ENCODE measurements at regions not wholly inside any gene's neighbourhood (a gene's known extent, or its start where the extent isn't known, plus 50 kb on each side); places are given as distances from the start of the nearest gene placed in this dataset.

DNA sequence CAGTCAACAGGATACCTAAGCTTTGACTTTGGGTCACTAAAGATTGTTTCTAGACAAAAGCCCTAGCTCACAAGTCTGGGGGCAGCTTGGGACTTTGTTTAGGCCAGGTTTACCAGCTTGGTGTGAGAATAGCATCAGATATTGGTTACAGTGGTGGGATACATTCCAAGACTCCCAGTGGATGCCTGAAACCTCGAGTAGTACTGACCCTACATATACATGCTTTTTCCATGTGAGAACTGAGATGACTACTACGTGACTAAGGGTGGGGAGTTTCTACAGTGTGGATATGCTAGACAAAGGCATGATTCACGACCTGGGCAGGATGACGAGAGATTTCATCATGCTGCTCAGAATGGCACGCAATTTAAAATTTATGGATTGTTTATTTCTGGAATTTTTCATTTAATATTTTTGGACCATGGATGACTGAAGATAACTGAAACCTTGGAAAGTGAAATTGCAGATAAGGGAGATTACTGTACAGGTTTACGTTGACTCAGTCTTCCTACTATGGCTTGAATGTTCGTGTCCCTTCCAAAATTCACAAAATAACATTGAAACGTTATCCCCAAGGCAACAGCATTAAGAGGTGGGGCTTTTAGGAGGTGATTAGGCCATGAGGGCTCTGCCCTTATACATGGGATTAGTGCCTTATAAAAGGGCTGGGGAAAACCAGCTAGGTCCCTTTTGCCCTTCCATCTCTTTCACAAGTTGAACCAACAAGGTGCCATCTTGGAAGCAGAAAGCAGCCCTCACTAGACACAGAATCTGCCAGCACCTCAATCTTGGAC, 50.2 kb upstream of the CTAGE1 start:
- H3K4me3 ChIP-seq = no peak overlapping the region
- peak overlapping the region in 1 of 4 donors; percentile 16 for H3K27ac ChIP-seq
- TF ChIP-seq POLR2A (IDR thresholded peaks at IDR 0.05) = no peak
- H3K4me1 ChIP-seq = peaks cover 0 to 33% (median 1%) of the 10 kb centered on the region in 4 donors
- H3K27me3 ChIP-seq = no peaks in the 10 kb centered on the region
- H3K9me3 ChIP-seq = no peaks in the 10 kb centered on the region
- no peak for DNase-seq
- no peaks in the 10 kb centered on the region for H3K36me3 ChIP-seq

DNA sequence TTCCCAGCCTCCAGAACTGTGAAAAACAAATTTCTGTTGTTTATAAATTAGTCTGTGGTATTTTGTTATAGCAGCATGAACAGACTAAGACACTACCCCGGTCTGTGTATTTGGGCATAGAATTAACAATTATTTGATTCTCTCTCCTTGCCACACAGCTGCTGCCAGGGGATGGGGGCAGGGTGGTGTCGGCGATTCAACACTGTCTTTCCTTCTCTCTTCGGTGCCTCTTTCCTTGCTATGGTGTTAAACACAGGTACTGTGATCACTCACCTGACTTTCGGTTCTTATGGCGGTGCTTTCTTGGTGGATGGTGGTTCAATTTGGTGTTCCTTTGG, 50.8 kb upstream of the CTAGE1 start:
- DNase-seq = no peak
- Histone ChIP-seq H3K27me3 (no peaks in the 10 kb centered on the region), H3K4me1 (peaks cover 0 to 33% (median 1%) of the 10 kb centered on the region in 4 donors), H3K36me3 (no peaks in the 10 kb centered on the region), H3K4me3 (no peak overlapping the region), H3K27ac (no peak overlapping the region), H3K9me3 (no peaks in the 10 kb centered on the region)
- TF ChIP-seq POLR2A (IDR thresholded peaks at IDR 0.05) = no peak

DNA sequence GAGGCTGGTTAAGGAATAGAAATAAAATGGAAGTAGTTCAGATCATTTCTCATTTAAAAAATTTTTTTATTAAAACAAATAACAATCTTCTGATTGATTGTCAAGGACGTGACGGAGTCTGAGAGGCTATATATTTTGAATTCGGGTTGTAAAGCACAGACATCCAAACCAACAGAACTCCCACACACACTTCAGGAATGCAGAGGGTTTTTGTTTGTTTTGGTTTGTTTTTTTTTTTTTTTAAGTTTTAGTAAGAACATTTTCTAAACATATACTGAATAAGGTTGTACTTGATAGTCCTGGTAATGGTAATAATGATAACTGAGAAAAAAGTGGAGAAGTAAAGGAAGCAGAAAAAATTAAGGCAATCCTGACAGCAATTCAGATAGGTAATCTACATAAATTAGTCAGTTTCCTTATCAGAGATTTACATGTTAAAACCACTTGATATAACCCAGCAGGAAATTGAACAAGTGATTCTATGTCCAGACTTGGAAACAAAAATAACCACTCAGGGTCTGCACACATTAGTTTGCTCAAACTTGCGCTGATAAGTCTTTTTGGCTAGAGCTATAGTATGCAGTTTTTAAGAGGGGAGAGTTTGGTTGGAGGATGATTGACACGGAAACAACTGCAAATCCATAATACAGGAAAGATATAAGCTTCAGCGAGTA, 51.5 kb upstream of the CTAGE1 start:
- H3K4me1 ChIP-seq = peaks cover 0 to 33% (median 1%) of the 10 kb centered on the region in 4 donors
- TF ChIP-seq, protein P1, sequence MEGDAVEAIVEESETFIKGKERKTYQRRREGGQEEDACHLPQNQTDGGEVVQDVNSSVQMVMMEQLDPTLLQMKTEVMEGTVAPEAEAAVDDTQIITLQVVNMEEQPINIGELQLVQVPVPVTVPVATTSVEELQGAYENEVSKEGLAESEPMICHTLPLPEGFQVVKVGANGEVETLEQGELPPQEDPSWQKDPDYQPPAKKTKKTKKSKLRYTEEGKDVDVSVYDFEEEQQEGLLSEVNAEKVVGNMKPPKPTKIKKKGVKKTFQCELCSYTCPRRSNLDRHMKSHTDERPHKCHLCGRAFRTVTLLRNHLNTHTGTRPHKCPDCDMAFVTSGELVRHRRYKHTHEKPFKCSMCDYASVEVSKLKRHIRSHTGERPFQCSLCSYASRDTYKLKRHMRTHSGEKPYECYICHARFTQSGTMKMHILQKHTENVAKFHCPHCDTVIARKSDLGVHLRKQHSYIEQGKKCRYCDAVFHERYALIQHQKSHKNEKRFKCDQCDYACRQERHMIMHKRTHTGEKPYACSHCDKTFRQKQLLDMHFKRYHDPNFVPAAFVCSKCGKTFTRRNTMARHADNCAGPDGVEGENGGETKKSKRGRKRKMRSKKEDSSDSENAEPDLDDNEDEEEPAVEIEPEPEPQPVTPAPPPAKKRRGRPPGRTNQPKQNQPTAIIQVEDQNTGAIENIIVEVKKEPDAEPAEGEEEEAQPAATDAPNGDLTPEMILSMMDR (IDR thresholded peaks at IDR 0.05) = no peak
- TF ChIP-seq POLR2A (IDR thresholded peaks at IDR 0.05) = no peak
- no peak overlapping the region for H3K27ac ChIP-seq
- no peaks in the 10 kb centered on the region for H3K27me3 ChIP-seq
- H3K36me3 ChIP-seq = no peaks in the 10 kb centered on the region
- no peak for DNase-seq
- no peak overlapping the region for H3K4me3 ChIP-seq
- no peaks in the 10 kb centered on the region for H3K9me3 ChIP-seq

DNA sequence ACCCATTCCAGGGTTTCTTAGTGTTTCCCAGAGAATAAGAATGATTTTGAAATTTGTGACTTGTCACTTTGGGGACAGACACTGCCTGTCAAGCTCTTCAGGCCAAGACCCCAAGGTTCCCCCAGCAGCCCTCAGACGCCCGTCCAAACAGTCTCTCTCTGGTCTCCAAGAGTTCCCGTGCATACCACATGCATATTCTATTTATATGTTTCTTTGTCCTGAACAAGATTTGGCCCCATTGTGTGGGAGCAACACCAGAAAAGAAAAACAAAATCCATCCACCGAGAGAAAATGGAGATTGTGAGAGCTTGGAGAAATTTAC, 52.2 kb upstream of the CTAGE1 start:
- H3K4me3 ChIP-seq = no peak overlapping the region
- H3K9me3 ChIP-seq = no peaks in the 10 kb centered on the region
- H3K27ac ChIP-seq = no peak overlapping the region
- no peak for TF ChIP-seq POLR2A (IDR thresholded peaks at IDR 0.05)
- TF ChIP-seq, protein P1 (IDR thresholded peaks at IDR 0.05) = no peak
- peaks cover 0 to 33% (median 1%) of the 10 kb centered on the region in 4 donors for H3K4me1 ChIP-seq
- no peaks in the 10 kb centered on the region for H3K36me3 ChIP-seq
- H3K27me3 ChIP-seq = no peaks in the 10 kb centered on the region
- DNase-seq = no peak

DNA sequence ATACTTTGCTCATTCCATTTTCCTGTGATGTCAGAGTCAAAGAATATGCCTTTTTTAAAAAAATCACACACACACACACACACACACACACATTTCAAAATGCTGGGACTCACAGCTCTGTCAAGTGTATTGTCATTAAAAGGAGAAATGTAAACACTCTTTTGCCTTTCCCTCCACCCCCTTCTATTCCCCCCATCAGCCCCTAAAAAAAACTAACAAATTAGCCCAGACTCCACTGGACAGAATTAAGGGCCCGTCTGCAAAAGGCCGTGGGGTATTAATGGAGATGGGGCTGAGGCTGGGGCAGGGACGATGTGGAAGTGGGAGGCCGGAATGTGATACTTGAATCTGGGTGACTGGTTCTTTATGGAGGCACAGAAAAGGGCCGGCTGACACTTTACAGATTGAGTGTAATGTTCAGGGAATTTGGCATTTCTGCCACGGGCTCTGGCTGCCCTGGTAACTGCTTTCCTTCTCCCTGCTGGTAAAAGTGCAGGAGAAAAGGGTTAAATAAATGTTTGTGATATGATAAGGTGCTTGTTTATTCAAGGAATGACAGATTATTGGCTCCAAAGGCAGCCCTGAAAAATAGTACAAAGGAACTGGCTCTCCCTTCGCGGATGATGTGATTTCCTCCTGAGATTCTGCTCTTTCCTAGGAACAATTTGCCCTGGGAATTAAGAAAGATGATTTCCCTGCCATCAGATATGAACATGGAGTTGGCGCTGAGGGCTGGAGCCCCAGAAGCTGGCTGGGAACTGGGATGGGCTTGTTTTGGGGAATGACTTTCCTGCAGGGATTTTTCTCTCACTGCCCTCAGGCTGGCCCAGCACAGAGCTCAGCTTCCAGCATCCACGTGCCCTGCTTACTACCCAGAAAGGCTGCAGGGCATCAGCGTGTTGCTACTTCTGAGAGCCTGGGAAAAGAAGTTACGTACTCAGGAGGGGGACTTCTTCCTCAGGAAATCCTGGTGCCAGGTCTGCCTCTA, 52.8 kb upstream of the CTAGE1 start:
- Histone ChIP-seq H3K36me3 (no peaks in the 10 kb centered on the region), H3K27ac (no peak overlapping the region), H3K27me3 (no peaks in the 10 kb centered on the region), H3K4me1 (peaks cover 0 to 32% (median 1%) of the 10 kb centered on the region in 4 donors), H3K9me3 (no peaks in the 10 kb centered on the region), H3K4me3 (no peak overlapping the region)
- DNase-seq = no peak
- TF ChIP-seq, protein P1 (IDR thresholded peaks at IDR 0.05) = no peak
- no peak for TF ChIP-seq POLR2A (IDR thresholded peaks at IDR 0.05)

DNA sequence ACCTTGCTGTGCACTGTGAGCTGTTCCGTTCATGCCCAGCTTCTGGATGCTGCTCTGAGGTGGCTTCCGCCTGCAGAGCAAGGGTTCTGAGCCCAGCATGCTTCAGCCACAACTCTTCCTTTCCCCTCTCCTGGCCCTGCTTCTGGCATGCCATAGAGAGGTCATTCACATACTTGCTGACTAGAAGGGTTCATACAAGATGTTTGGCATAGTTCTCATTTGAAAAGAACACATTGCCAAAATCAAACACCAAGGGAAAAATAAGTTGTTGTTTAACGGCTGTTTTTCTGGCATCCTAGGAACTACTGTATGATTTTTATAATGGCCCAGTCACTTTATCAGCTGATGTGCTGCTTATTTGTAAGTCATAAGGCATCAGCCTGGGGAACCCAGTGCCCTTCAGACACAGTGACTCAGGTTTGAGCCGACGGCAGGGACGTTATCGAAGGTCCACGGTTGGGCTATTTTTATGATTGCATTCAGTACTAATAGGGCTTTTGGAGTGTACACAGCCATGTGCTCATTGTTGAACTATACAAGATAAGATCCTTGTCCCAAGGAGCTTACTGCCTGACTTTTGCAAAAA, 53.9 kb upstream of the CTAGE1 start:
- no peaks in the 10 kb centered on the region for H3K36me3 ChIP-seq
- H3K4me1 ChIP-seq = peaks cover 0 to 21% (median 1%) of the 10 kb centered on the region in 4 donors
- no peaks in the 10 kb centered on the region for H3K27me3 ChIP-seq
- TF ChIP-seq, protein P1 (IDR thresholded peaks at IDR 0.05) = no peak
- TF ChIP-seq POLR2A (IDR thresholded peaks at IDR 0.05) = no peak
- no peak overlapping the region for H3K27ac ChIP-seq
- no peak overlapping the region for H3K4me3 ChIP-seq
- no peak for DNase-seq
- no peaks in the 10 kb centered on the region for H3K9me3 ChIP-seq

All from Peyer's patch (tissue), 4 donors.